OCI-LY1 (cell line): ENCODE measurements at regions not wholly inside any gene's neighbourhood (a gene's known extent, or its start where the extent isn't known, plus 50 kb on each side); places are given as distances from the start of the nearest gene placed in this dataset.

Source experiments
- CTCF ChIP-seq: fragments of 200-600 bp; sonication (generic), shearing (Covaris generic); IDR thresholded peaks from 2 replicates; pipeline ENCODE4 v1.5.1; 2017; ENCODE audit warnings: mild to moderate bottlenecking, antibody characterized with exemption, low read length, moderate library complexity, mixed read lengths
- EZH2 ChIP-seq: fragments of 200-600 bp; sonication (generic), shearing (Covaris generic); IDR thresholded peaks from 2 replicates; pipeline ENCODE4 v1.8.0; 2017; ENCODE audit warnings: borderline replicate concordance, mixed run types, mild to moderate bottlenecking, antibody characterized with exemption, low read length, moderate library complexity, mixed read lengths

GRCh38 chr3:158920371-158920770 is 118.5 kb downstream of the MFSD1 start:
- TF ChIP-seq CTCF (no peak), EZH2 (no peak)
